MM.1S (cell line): ENCODE measurements at regions not wholly inside any gene's neighbourhood (a gene's known extent, or its start where the extent isn't known, plus 50 kb on each side); places are given as distances from the start of the nearest gene placed in this dataset.

ENCODE experiments used
- DNase-seq: peaks from one replicate; pipeline ENCODE4 v3.0.0-alpha.2; 2015
- H2AFZ ChIP-seq: fragments of 300-600 bp; sonication (generic); 2 replicates; pipeline ENCODE4 v1.6.0; 2016; ENCODE audit warnings: antibody characterized with exemption, low read length
- H3F3A ChIP-seq: fragments of 300-600 bp; sonication (generic); 2 replicates; pipeline ENCODE4 v1.6.1; 2016; ENCODE audit warnings: mild to moderate bottlenecking, antibody characterized with exemption, low read length, moderate library complexity, mixed read lengths; ENCODE audit not compliant: insufficient read depth
- H3K27ac ChIP-seq: fragments of 300-600 bp; sonication (generic); 2 replicates; pipeline ENCODE4 v1.5.1; 2016; ENCODE audit warnings: mild to moderate bottlenecking, low read length
- H3K27me3 ChIP-seq: fragments of 300-600 bp; sonication (generic); replicated peaks from 2 replicates; pipeline ENCODE4 v1.6.0; 2016; ENCODE audit warnings: low read length; ENCODE audit not compliant: insufficient read depth
- H3K36me3 ChIP-seq: fragments of 300-600 bp; sonication (generic); replicated peaks from 2 replicates; pipeline ENCODE4 v1.6.1; 2016; ENCODE audit warnings: mild to moderate bottlenecking, low read length, mixed read lengths; ENCODE audit not compliant: insufficient read depth
- H3K4me1 ChIP-seq: fragments of 300-600 bp; sonication (generic); 2 replicates; pipeline ENCODE4 v1.6.1; 2016; ENCODE audit warnings: low read length, mixed read lengths
- H3K4me2 ChIP-seq: fragments of 300-600 bp; sonication (generic); 2 replicates; pipeline ENCODE4 v1.6.0; 2016; ENCODE audit warnings: low read depth, low read length
- H3K4me3 ChIP-seq: fragments of 300-600 bp; sonication (generic); 2 replicates; pipeline ENCODE4 v1.5.1; 2016; ENCODE audit warnings: low read length, mixed read lengths
- H3K79me2 ChIP-seq: fragments of 300-600 bp; sonication (generic); 2 replicates; pipeline ENCODE4 v1.6.1; 2016; ENCODE audit warnings: mixed run types, low read length, mixed read lengths
- H3K9ac ChIP-seq: fragments of 300-600 bp; sonication (generic); 2 replicates; pipeline ENCODE4 v1.6.1; 2016; ENCODE audit warnings: low read length, mixed read lengths
- H3K9me2 ChIP-seq: fragments of 300-600 bp; sonication (generic); replicated peaks from 2 replicates; pipeline ENCODE4 v1.6.1; 2016; ENCODE audit warnings: mild to moderate bottlenecking, low read length, mixed read lengths; ENCODE audit not compliant: insufficient read depth
- H3K9me3 ChIP-seq: fragments of 300-600 bp; sonication (generic); replicated peaks from 2 replicates; pipeline ENCODE4 v1.6.1; 2016; ENCODE audit warnings: mild to moderate bottlenecking, low read length, mixed read lengths; ENCODE audit not compliant: insufficient read depth
- H4K20me1 ChIP-seq: fragments of 300-600 bp; sonication (generic); 2 replicates; pipeline ENCODE4 v1.6.1; 2016; ENCODE audit warnings: mild to moderate bottlenecking, low read length, moderate library complexity, mixed read lengths; ENCODE audit not compliant: insufficient read depth
- CTCF ChIP-seq: fragments of 300-600 bp; sonication (generic); IDR thresholded peaks from 2 replicates; pipeline ENCODE4 v1.5.1; 2016; ENCODE audit warnings: antibody characterized with exemption, low read length, mixed read lengths
- EZH2 ChIP-seq: fragments of 300-600 bp; sonication (generic); optimal IDR thresholded peaks from 2 replicates; pipeline ENCODE3; 2017; ENCODE audit warnings: low read depth, mild to moderate bottlenecking, antibody characterized with exemption, low read length, mixed read lengths
- EZH2phosphoT487 ChIP-seq: fragments of 300-600 bp; sonication (generic); IDR thresholded peaks from 2 replicates; pipeline ENCODE4 v1.6.1; 2018; ENCODE audit warnings: antibody characterized with exemption, low read length

- Histone ChIP-seq H3K27me3 (no peaks in the 10 kb centered on the region), H3K4me3 (no peak overlapping the region), H3K4me1 (no peaks in the 10 kb centered on the region), H3K36me3 (no peaks in the 10 kb centered on the region), H3K27ac (no peak overlapping the region), H3K79me2 (no peaks in the 10 kb centered on the region), H3K9me2 (no peaks in the 10 kb centered on the region), H4K20me1 (no peaks in the 10 kb centered on the region), H3K9ac (no peak overlapping the region), H3K9me3 (no peaks in the 10 kb centered on the region), H3K4me2 (no peak overlapping the region), H3F3A (no peaks in the 10 kb centered on the region), H2AFZ (no peak overlapping the region)
- DNase-seq, result no peak
- TF ChIP-seq EZH2 (no peak), EZH2phosphoT487 (no peak), CTCF (no peak)
Measured at GRCh38 chr14:43408472-43408871, 1098.6 kb downstream of the FSCB start.

GRCh38 chr14:43407706-43408105 lies 1099.4 kb downstream of the FSCB start:
- H4K20me1 ChIP-seq, result no peaks in the 10 kb centered on the region
- no peaks in the 10 kb centered on the region for H3F3A ChIP-seq
- no peak overlapping the region for H3K27ac ChIP-seq
- no peaks in the 10 kb centered on the region for H3K9me2 ChIP-seq
- no peak for TF ChIP-seq EZH2
- TF ChIP-seq CTCF, result no peak
- TF ChIP-seq EZH2phosphoT487, result no peak
- DNase-seq, result no peak
- no peak overlapping the region for H3K9ac ChIP-seq
- no peaks in the 10 kb centered on the region for H3K36me3 ChIP-seq
- no peak overlapping the region for H2AFZ ChIP-seq
- no peaks in the 10 kb centered on the region for H3K27me3 ChIP-seq
- H3K9me3 ChIP-seq, result no peaks in the 10 kb centered on the region
- no peaks in the 10 kb centered on the region for H3K4me1 ChIP-seq
- H3K79me2 ChIP-seq, result no peaks in the 10 kb centered on the region
- H3K4me3 ChIP-seq, result no peak overlapping the region
- H3K4me2 ChIP-seq, result no peak overlapping the region

- no peaks in the 10 kb centered on the region for H4K20me1 ChIP-seq
- TF ChIP-seq EZH2 (no peak), CTCF (no peak), EZH2phosphoT487 (no peak)
Measured at GRCh38 chr14:43406931-43407330, 1100.2 kb downstream of the FSCB start.

More at GRCh38 chr14:43406931-43407330, 1100.2 kb downstream of the FSCB start:
- no peaks in the 10 kb centered on the region for H3F3A ChIP-seq
- no peaks in the 10 kb centered on the region for H3K27me3 ChIP-seq
- H3K9me2 ChIP-seq, result no peaks in the 10 kb centered on the region
- no peaks in the 10 kb centered on the region for H3K9me3 ChIP-seq
- H3K4me2 ChIP-seq, result no peak overlapping the region
- no peak overlapping the region for H3K4me3 ChIP-seq
- H3K27ac ChIP-seq, result no peak overlapping the region
- no peak for DNase-seq
- H3K36me3 ChIP-seq, result no peaks in the 10 kb centered on the region
- H3K4me1 ChIP-seq, result no peaks in the 10 kb centered on the region
- no peaks in the 10 kb centered on the region for H3K79me2 ChIP-seq
- no peak overlapping the region for H3K9ac ChIP-seq
- H2AFZ ChIP-seq, result no peak overlapping the region
